ENCODE measurements at regions not wholly inside any gene's neighbourhood (a gene's known extent, or its start where the extent isn't known, plus 50 kb on each side); places are given as distances from the start of the nearest gene placed in this dataset.

GRCh38 chr9:119763260-119763659 lies 394.0 kb upstream of the BRINP1 start:
- peaks cover 18 to 34% of the 10 kb centered on the region in 2 experiments for H3K4me1 Mint-ChIP-seq
- H3K23me2 ChIP-seq (ENCODE audit: insufficient read length, low read depth, low read length, poor library complexity, severe bottlenecking): no peaks in the 10 kb centered on the region
- H2BK5ac ChIP-seq (ENCODE audit: insufficient read length, low read length): no peak overlapping the region
- H4K91ac ChIP-seq (ENCODE audit: insufficient read length, low read depth, low read length): no peak overlapping the region
- no peak for DNase-seq
- no peak overlapping the region for H3K4ac ChIP-seq (ENCODE audit: low read depth, low read length)
- H2BK15ac ChIP-seq (ENCODE audit: low read depth, low read length): no peak overlapping the region
- H3K27ac Mint-ChIP-seq: no peak overlapping the region
- no peak overlapping the region for H2BK120ac ChIP-seq (ENCODE audit: low read depth, low read length, poor library complexity, severe bottlenecking)
- no peak for TF ChIP-seq CTCF (conservative IDR thresholded peaks at IDR 0.05)
- no peaks in the 10 kb centered on the region for H3K36me3 Mint-ChIP-seq (ENCODE audit: insufficient read depth in 1 of 3, low read depth in 3 of 3)
- H2BK12ac ChIP-seq (ENCODE audit: insufficient read length, low read depth, low read length): no peak overlapping the region
- no peak overlapping the region for H3K23ac ChIP-seq (ENCODE audit: insufficient read length, low read depth, low read length)
- H3K18ac ChIP-seq (ENCODE audit: insufficient read length, low read depth, low read length): no peak overlapping the region
- H3K9me3 ChIP-seq (ENCODE audit: control insufficient read depth, low read depth, low read length): no peaks in the 10 kb centered on the region
- H3K27me3 Mint-ChIP-seq (ENCODE audit: low read depth): no peaks in the 10 kb centered on the region
- H4K20me1 ChIP-seq (ENCODE audit: control insufficient read depth, insufficient read depth, insufficient read length): no peaks in the 10 kb centered on the region
- H3K56ac ChIP-seq (ENCODE audit: insufficient read length, low read depth, low read length): no peak overlapping the region
- no peak overlapping the region for H3K4me2 ChIP-seq (ENCODE audit: insufficient read depth, insufficient read length, low read length)
- H3K4me3 Mint-ChIP-seq: no peak overlapping the region
- no peaks in the 10 kb centered on the region for H3K27me3 ChIP-seq (ENCODE audit: insufficient read depth, low read length)
- no peak overlapping the region for H4K8ac ChIP-seq (replicated peaks; ENCODE audit: insufficient read length, low read depth, low read length)
- H3K14ac ChIP-seq (ENCODE audit: insufficient read depth, low read length): no peak overlapping the region
- no peaks in the 10 kb centered on the region for H3K79me1 ChIP-seq (ENCODE audit: insufficient read depth, low read depth, low read length, poor library complexity, severe bottlenecking)
- H2BK20ac ChIP-seq (ENCODE audit: low read depth, low read length, poor library complexity, severe bottlenecking): no peak overlapping the region
- H4K5ac ChIP-seq (ENCODE audit: insufficient read length, low read depth, low read length): no peak overlapping the region
- WGBS (ENCODE audit: extremely low coverage, insufficient read length, low lambda C conversion rate): no CpG with 5 or more reads among the region's 3 CpGs
- no peaks in the 10 kb centered on the region; the same call in 1 of the 2 replicates for H3K4me1 ChIP-seq (ENCODE audit: insufficient read depth, low read length)
- H3K9ac ChIP-seq (ENCODE audit: extremely low read depth, insufficient read length, low read length): no peak overlapping the region
- H3K9me3 Mint-ChIP-seq: no peaks in the 10 kb centered on the region
- H2AFZ ChIP-seq (ENCODE audit: low read length): no peak overlapping the region
- no peaks in the 10 kb centered on the region for H3K79me2 ChIP-seq (ENCODE audit: insufficient read depth, low read length)
- H3K27ac ChIP-seq (ENCODE audit: insufficient read length, low read depth, low read length): no peak overlapping the region
- no peak overlapping the region for H2AK5ac ChIP-seq (ENCODE audit: insufficient read length, low read length)
- no peak overlapping the region for H3T11ph ChIP-seq (ENCODE audit: low read length)

All from H9 (cell line).